HG03571 (cell line): ENCODE measurements at regions not wholly inside any gene's neighbourhood (a gene's known extent, or its start where the extent isn't known, plus 50 kb on each side); places are given as distances from the start of the nearest gene placed in this dataset.

ENCODE experiments used
- ATAC-seq: cut with Tn5 transposase; IDR thresholded peaks from one replicate; pipeline ENCODE4 v1.9.1; 2021; ENCODE audit not compliant: unreplicated experiment

DNA sequence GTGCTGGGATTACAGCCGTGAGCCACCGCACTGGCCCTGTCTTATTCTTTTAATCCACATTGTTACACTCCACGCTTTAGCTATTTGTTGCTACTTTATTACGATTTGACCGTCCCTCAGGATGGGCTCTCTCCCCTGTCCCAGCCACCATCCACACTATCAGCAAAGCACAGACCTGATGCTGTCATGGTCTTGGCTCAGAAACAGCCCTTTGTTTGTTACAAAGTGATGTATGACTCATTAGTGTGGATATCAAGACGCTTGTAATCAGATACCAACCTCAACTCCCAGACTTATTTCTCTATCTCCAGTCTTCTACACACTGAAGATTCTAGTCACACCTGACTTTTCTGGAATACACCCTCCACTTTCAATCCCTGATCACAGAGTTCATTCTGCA lies 84.6 kb upstream of the FREM2 start:
- no peak for ATAC-seq

DNA sequence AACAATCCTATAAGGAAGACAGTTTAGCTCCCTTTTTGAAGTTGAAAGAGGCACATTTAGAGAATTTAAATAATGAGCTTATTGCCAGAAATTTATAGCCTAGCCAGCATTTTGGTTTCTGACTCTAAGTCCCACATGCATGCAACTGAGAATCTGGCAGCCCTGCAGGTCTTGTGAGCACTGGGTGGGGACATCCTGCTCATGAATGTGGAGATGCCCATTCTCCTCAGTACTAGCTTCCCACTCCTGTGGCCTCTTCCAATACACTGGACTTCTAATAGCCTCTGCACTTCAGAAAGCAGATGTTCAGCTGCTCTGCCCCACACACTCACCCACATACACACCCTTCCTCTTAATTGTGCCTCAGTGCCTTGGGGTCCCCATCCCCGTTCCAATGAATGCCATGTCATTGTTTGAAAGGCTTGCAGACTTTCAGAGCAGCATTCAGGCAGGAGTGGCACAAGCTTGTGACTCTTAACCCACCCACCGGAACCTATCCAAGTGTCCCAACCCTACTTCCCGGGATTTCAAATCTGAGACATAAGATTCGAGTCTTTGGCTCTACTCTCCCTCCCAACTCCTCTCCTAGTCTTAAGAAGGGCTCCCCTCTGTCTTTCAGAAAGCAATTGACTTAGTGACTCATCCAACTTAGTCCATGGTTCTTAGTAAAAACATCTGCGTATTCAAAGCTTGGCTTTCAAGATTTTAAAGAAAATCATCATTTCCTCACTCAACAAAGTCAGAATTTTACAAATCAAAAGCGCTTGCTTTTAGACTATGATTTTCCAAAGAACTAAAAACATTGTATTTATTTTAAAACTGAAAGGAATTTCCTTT lies 80.0 kb upstream of the FREM2 start:
- no peak for ATAC-seq

DNA sequence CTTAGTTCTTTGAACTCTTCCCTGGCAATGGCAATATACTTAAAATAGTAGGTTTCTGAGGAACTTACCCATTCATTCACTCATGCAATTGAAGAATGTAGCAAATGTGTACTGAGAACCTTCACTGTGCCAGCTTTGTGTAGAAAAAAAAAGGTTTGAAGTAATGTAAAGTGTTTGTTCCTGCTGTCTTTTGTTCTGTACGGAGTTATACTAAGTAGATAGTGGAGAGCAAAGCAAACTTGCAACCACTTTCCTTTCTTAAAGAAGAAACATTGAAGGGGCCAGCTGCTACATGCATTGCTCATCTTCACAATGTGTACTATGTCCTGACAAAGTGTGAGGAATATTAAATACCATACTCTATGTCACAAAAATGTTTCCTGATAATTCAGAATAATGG lies 68.9 kb upstream of the FREM2 start:
- no peak for ATAC-seq

DNA sequence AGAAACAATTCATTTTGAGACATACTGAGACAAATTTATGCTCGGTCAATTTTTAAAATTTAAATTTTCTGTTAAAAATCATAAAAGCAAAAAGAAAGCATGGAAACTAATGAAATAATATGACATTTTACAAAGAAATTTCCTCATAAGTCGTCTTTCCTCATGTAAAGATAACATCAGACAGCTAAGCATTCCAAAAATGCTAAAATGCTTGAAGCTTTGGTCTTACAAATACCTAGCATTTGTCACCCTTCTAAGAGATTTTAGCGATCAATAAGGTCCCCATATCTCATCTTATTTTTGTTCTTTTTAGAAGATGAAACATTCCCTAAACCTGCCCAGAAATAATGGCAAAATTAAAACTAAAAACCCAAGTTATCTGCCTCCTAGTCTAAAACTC lies 68.5 kb upstream of the FREM2 start:
- ATAC-seq: no peak

DNA sequence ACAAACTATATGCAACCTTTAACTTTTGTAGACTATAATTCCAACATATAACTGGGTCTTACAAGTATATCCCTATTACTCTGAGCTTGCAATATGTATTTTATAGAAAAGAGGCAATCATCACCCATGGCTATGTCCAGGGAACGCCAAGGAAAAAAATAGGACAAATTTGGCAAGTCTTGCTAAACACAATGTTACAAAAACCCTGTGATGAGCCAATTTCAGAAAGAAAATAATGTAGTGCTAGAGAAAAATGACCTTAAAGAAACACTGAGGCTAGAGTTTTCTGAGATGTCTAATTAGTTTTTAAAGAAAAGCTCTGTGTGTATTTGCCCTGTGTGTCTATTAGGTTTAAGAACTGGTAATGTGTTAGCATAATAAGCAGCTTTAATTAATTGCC lies 68.0 kb upstream of the FREM2 start:
- no peak for ATAC-seq

DNA sequence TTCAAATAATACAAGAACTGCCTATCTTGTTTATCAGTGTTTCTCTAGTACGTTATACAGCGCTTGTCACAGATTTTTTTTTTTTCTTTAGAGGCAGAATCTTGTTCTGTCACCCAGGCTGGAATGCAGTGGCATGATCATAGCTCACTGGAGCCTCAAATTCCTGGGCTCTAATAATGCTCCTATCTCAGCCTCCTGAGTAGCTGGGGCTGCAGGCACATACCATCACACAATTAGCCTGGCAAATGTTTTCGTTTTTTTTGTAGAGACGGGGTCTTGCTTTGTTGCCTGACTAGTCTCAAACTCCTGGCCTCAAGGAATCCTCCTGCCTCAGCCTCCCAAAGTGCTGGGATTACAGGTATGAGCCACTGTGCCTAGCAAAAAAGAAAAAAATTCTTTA lies 66.0 kb upstream of the FREM2 start:
- ATAC-seq: no peak

DNA sequence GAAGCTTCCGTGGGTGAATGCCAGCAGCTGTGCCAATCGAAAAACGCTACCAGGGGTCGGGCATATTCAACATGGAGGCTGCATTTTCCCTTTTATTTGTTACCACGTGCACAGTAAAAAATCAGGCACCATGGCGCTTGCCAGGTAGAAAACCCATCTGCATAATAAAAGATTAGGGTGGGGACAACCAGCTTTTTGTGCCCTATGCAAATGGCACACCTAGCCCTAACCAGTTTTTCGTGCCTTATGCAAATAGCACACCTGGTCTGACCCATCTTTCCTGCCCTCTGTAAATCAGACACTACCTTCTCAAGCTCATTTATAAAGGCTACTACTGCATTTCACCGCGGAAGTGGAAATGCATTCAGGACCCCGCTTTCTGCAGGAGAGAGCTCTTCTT lies 62.1 kb upstream of the FREM2 start:
- ATAC-seq: no peak

DNA sequence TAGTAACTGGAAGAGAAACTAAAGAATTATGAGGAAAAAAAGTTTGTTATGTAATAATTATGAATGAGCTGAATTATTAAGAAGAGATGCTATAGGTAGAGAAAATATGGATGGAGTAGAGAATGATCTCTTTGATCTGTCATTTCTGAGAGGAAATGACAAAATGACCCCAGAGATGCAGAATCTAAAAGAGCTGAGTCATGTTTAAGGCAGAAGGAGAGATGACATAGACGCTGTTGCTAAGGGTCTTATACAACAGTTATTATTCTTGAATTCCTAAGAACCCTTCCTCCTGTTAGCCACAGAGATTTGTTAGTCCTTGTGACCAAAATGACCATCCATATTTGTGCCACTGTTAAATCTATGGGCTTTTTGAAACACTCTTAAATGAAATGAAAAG lies 58.3 kb upstream of the FREM2 start:
- ATAC-seq: no peak

DNA sequence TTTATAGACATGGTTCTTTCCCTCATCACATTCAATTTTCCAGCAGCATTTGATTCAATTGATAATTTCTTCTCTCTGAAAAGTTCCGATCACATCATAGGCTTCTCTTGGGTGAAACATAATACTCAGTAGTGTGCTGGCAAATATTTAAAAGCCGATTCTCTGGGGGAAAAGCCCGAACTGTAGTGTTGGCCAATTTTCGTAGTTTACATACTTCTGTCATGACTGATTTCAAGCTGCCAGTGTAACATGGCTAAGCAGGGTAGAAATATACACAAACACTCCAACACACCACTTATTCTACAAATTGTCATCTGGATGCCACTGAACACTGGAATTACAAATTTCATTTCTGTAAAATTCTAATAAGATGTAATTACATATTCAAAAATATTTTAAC lies 56.1 kb upstream of the FREM2 start:
- no peak for ATAC-seq

DNA sequence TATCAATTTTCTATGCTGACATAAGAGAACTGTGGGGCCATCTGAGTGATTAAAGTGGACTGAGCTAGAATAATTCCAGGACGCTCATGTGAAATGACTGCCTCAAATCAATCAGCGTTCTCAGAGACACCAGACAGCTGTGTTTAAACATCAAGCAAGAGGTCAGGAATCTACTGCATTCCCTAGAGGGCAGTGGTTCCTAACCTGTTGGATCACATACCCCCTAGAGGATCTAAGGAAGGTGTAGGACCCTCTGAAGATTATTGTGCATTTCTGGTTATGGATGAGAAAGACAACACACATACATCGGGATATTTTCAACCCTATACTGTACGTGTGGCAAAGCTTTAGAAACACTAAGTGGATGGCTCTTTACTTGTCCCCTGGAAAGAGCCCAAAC lies 51.8 kb upstream of the FREM2 start:
- ATAC-seq: no peak

DNA sequence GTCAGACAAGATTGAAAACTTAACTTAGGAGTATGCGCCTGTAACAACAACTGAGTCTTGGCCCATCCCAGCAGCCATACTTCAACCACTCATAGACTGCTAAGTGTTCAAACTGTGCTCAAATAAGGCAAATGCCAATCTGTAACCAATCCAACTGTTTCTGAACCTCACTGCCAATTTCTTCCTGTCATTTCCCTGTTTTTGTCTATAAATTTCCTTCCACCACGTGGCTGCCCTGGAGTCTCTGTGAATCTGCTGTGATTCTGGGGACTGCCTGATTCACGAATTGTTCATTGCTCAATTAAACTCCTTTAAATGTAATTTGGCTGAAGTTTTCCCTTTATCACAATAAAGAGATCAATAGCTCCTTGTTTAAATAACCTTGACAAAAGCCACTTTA lies 50.8 kb upstream of the FREM2 start:
- no peak for ATAC-seq

DNA sequence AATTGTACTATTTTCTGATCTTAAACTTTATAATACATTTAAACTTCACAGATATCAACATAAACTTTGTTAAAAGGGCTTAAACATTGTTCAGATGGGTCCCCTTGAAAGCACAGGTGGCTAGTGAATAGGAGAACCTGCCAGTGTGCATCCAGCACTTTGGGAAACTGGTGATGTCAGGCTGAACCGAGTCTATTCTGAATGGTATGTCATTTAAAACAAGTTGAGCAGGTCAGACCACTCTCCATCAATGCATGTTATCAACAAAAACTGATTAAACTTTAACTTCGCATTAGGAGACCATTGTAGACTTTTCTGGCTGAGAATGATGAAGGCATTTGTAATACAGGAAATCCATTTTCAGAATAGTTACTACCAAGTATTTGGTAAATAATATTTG lies 50.1 kb upstream of the FREM2 start:
- no peak for ATAC-seq
